Mesothelial cell of epicardium (in vitro differentiated cells): ENCODE measurements at regions not wholly inside any gene's neighbourhood (a gene's known extent, or its start where the extent isn't known, plus 50 kb on each side); places are given as distances from the start of the nearest gene placed in this dataset.

ENCODE experiments used
- DNase-seq, 2 experiments: peaks; one replicate each; pipeline ENCODE4 v3.0.0; 2021; ENCODE audit warnings: low spot score in 2 of 2; ENCODE audit not compliant: unreplicated experiment in 2 of 2
- H3K27ac Mint-ChIP-seq: 2 replicates; pipeline ENCODE4 v1.8.0; 2021; ENCODE audit warnings: mixed read lengths
- H3K27me3 Mint-ChIP-seq: 2 replicates; pipeline ENCODE4 v1.8.0; 2021; ENCODE audit warnings: low read depth, mixed read lengths
- H3K36me3 Mint-ChIP-seq: 2 replicates; pipeline ENCODE4 v1.8.0; 2021; ENCODE audit warnings: mixed read lengths
- H3K4me1 Mint-ChIP-seq: 2 replicates; pipeline ENCODE4 v1.8.0; 2021; ENCODE audit warnings: mixed read lengths
- H3K4me3 Mint-ChIP-seq: 2 replicates; pipeline ENCODE4 v1.8.0; 2021; ENCODE audit warnings: mild to moderate bottlenecking, moderate library complexity, mixed read lengths
- H3K9me3 Mint-ChIP-seq: 2 replicates; pipeline ENCODE4 v1.8.0; 2021; ENCODE audit warnings: mixed read lengths
- CTCF ChIP-seq: fragments of 200-600 bp; sonication (generic); IDR thresholded peaks from one replicate; pipeline ENCODE4 v1.5.0; 2021; ENCODE audit warnings: antibody characterized with exemption; ENCODE audit not compliant: unreplicated experiment

GRCh38 chr2:239874636-239875356 is 150.3 kb downstream of the NDUFA10 start:
- H3K9me3 Mint-ChIP-seq: no peaks in the 10 kb centered on the region
- H3K27ac Mint-ChIP-seq: no peak overlapping the region
- peak in 1 of 2 experiments; percentile 22 for DNase-seq
- peaks cover 33% of the 10 kb centered on the region for H3K27me3 Mint-ChIP-seq
- peaks cover 6% of the 10 kb centered on the region for H3K4me1 Mint-ChIP-seq
- no peak for TF ChIP-seq CTCF
- no peak overlapping the region for H3K4me3 Mint-ChIP-seq
- no peaks in the 10 kb centered on the region for H3K36me3 Mint-ChIP-seq

- no peak overlapping the region for H3K4me3 Mint-ChIP-seq
- no peak for TF ChIP-seq CTCF
- H3K27me3 Mint-ChIP-seq: peaks cover 33% of the 10 kb centered on the region
- DNase-seq: peak in 1 of 2 experiments; percentile 16
- no peak overlapping the region for H3K27ac Mint-ChIP-seq
- no peaks in the 10 kb centered on the region for H3K9me3 Mint-ChIP-seq
- H3K36me3 Mint-ChIP-seq: no peaks in the 10 kb centered on the region
- H3K4me1 Mint-ChIP-seq: no peaks in the 10 kb centered on the region
Measured at GRCh38 chr2:239873656-239874635, 151.2 kb downstream of the NDUFA10 start.

GRCh38 chr2:239871481-239872435 is 153.4 kb downstream of the NDUFA10 start:
- TF ChIP-seq CTCF: no peak
- H3K27ac Mint-ChIP-seq: no peak overlapping the region
- no peaks in the 10 kb centered on the region for H3K4me1 Mint-ChIP-seq
- no peak overlapping the region for H3K4me3 Mint-ChIP-seq
- H3K27me3 Mint-ChIP-seq: peaks cover 27% of the 10 kb centered on the region
- no peaks in the 10 kb centered on the region for H3K36me3 Mint-ChIP-seq
- DNase-seq: peak in 1 of 2 experiments; percentile 31
- H3K9me3 Mint-ChIP-seq: no peaks in the 10 kb centered on the region

- H3K36me3 Mint-ChIP-seq: no peaks in the 10 kb centered on the region
- H3K4me1 Mint-ChIP-seq: no peaks in the 10 kb centered on the region
- H3K27ac Mint-ChIP-seq: no peak overlapping the region
- TF ChIP-seq CTCF: no peak
- H3K27me3 Mint-ChIP-seq: peaks cover 23% of the 10 kb centered on the region
- H3K4me3 Mint-ChIP-seq: no peak overlapping the region
- H3K9me3 Mint-ChIP-seq: no peaks in the 10 kb centered on the region
- peak in 1 of 2 experiments; percentile 11 for DNase-seq
Measured at GRCh38 chr2:239870863-239871262, 154.3 kb downstream of the NDUFA10 start.

- Mint-ChIP-seq H3K9me3 (no peaks in the 10 kb centered on the region), H3K4me3 (no peak overlapping the region), H3K4me1 (no peaks in the 10 kb centered on the region), H3K27ac (no peak overlapping the region), H3K27me3 (peaks cover 20% of the 10 kb centered on the region), H3K36me3 (no peaks in the 10 kb centered on the region)
- peak in 1 of 2 experiments; percentile 31 for DNase-seq
- TF ChIP-seq CTCF: no peak
Measured at GRCh38 chr2:239870276-239870675, 154.9 kb downstream of the NDUFA10 start.
